Adrenal gland (tissue), 9 donors: ENCODE measurements at regions not wholly inside any gene's neighbourhood (a gene's known extent, or its start where the extent isn't known, plus 50 kb on each side); places are given as distances from the start of the nearest gene placed in this dataset.

Experiments used
- DNase-seq, 7 donors: peaks; one replicate each; pipeline ENCODE4 v3.0.0-alpha.2; 2019 to 2020
- H3K27ac ChIP-seq, 5 donors: fragments of 200-600 bp; sonication (generic) in 4 of 5; 1 replicate in 3 of 5; 2 replicates in 2 of 5; pipeline versions ENCODE4 v1.5.1 to v1.8.0; 2016 to 2020; ENCODE audit warnings: mild to moderate bottlenecking in 1 of 5
- H3K27me3 ChIP-seq: fragments of 200-600 bp; 2 replicates; pipeline ENCODE4 v1.8.0; 2021
- H3K36me3 ChIP-seq, 2 donors: fragments of 200-600 bp; replicated peaks in 1 of 2; 1 replicate in 1 of 2; 2 replicates in 1 of 2; pipeline versions ENCODE4 v1.5.1 to v1.8.0; 2018 to 2022
- H3K4me1 ChIP-seq, 2 donors: fragments of 200-600 bp; replicated peaks in 1 of 2; 1 replicate in 1 of 2; 2 replicates in 1 of 2; pipeline versions ENCODE4 v1.5.1 to v1.8.0; 2018 to 2021
- H3K4me3 ChIP-seq, 4 donors: fragments of 200-600 bp; sonication (generic) in 3 of 4; one replicate each; pipeline ENCODE4 v1.5.1; 2016 to 2018
- H3K9me3 ChIP-seq, 3 donors: fragments of 200-600 bp; sonication (generic) in 1 of 3; replicated peaks in 1 of 3; 1 replicate in 2 of 3; 2 replicates in 1 of 3; pipeline versions ENCODE4 v1.5.1 to v1.8.0; 2016 to 2021
- POLR2A ChIP-seq, 2 donors: fragments of 450-650 bp; IDR thresholded peaks; one replicate each; pipeline ENCODE4 v1.6.1; 2017; ENCODE audit warnings: antibody characterized with exemption in 2 of 2, mild to moderate bottlenecking in 2 of 2, moderate library complexity in 1 of 2
- WGBS, 4 donors: extraction: QIAGEN DNeasy Blood & Tissue Kit in 2 of 4; methylation state at CpG; one replicate each; pipeline versions ENCODE4 v1.1.5 to v1.1.7; 2013 to 2017; 5-methylcytosine and 5-hydroxymethylcytosine counted together
- intact Hi-C, 2 donors: fragments of 100-400 bp; cut with DNase I; formaldehyde crosslinking; loops; one replicate each; pipeline versions ENCODE4 v1.14.1 to v1.15.0; 2022 to 2023
- TF ChIP-seq, protein P1 (sequence below), 6 experiments: fragments of 450-650 bp in 4 of 6; fragments of 200-600 bp in 2 of 6; sonication (generic) in 1 of 6; IDR thresholded peaks; 1 replicate in 5 of 6; 2 replicates in 1 of 6; pipeline versions ENCODE4 v1.5.1 to v1.8.0; 2016 to 2021; ENCODE audit warnings: antibody characterized with exemption in 6 of 6, mild to moderate bottlenecking in 2 of 6, moderate library complexity in 1 of 6
- donor health status: healthy with polysubstance abuse.
- donor health status: Bipolar disorder and iron deficiency.
- donor health status: DM: yes; HTN: yes; CAD: no.
- donor health status: DM: no; HTN: no; CAD: no.
- donor health status: DM: no; HTN: no; CAD: no.

DNA sequence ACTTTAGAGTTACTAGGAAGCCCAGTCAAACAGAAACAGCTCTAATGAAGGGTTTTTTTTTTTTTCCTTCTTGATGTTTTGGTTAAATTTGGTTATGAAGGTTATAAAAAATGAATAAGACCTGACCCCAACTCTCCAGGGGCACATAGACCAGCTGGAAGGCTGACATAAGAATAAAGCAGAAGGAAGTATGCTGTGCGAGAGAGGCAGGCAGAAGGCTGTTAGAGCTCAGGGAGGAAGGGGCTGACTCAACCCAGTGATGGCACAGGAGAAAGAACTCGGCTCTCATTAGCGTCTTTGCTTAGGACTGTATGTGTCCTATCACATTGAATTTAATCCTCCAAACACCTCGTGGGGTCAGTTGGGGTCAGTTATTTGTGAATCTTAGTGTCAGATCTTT is 474.6 kb downstream of the PMP22 start:
- no peak for TF ChIP-seq POLR2A (IDR thresholded peaks at IDR 0.05)
- Histone ChIP-seq H3K36me3 (no peaks in the 10 kb centered on the region), H3K27me3 (peaks cover 8% of the 10 kb centered on the region), H3K4me3 (no peak overlapping the region), H3K27ac (no peak overlapping the region), H3K4me1 (no peaks in the 10 kb centered on the region), H3K9me3 (no peaks in the 10 kb centered on the region)
- intact Hi-C loops, result no loop called here
- 3 to 16% (median 13%) methylated on average over 4 of the region's 4 CpGs for WGBS, 4 donors
- DNase-seq, result no peak

GRCh38 chr17:14784997-14785696 is 480.0 kb downstream of the PMP22 start:
- H3K36me3 ChIP-seq, result no peaks in the 10 kb centered on the region
- no peak overlapping the region for H3K27ac ChIP-seq
- no peak overlapping the region for H3K4me3 ChIP-seq
- TF ChIP-seq POLR2A (IDR thresholded peaks at IDR 0.05), result no peak
- TF ChIP-seq, protein P1, sequence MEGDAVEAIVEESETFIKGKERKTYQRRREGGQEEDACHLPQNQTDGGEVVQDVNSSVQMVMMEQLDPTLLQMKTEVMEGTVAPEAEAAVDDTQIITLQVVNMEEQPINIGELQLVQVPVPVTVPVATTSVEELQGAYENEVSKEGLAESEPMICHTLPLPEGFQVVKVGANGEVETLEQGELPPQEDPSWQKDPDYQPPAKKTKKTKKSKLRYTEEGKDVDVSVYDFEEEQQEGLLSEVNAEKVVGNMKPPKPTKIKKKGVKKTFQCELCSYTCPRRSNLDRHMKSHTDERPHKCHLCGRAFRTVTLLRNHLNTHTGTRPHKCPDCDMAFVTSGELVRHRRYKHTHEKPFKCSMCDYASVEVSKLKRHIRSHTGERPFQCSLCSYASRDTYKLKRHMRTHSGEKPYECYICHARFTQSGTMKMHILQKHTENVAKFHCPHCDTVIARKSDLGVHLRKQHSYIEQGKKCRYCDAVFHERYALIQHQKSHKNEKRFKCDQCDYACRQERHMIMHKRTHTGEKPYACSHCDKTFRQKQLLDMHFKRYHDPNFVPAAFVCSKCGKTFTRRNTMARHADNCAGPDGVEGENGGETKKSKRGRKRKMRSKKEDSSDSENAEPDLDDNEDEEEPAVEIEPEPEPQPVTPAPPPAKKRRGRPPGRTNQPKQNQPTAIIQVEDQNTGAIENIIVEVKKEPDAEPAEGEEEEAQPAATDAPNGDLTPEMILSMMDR (IDR thresholded peaks at IDR 0.05), result no peak
- WGBS, 4 donors, result 78 to 89% (median 86%) methylated on average over 4 to 5 of the region's 5 CpGs
- H3K27me3 ChIP-seq, result peaks cover 3% of the 10 kb centered on the region
- intact Hi-C loops, result no loop called here
- H3K4me1 ChIP-seq, result no peaks in the 10 kb centered on the region
- no peak for DNase-seq
- no peaks in the 10 kb centered on the region for H3K9me3 ChIP-seq

- Histone ChIP-seq H3K9me3 (no peaks in the 10 kb centered on the region), H3K4me3 (no peak overlapping the region), H3K36me3 (no peaks in the 10 kb centered on the region), H3K4me1 (no peaks in the 10 kb centered on the region), H3K27me3 (no peaks in the 10 kb centered on the region), H3K27ac (no peak overlapping the region)
- WGBS, 4 donors, result 56 to 85% (median 75%) methylated on average over 2 of the region's 2 CpGs
- no peak for DNase-seq
- intact Hi-C loops, result no loop called here
- no peak for TF ChIP-seq POLR2A (IDR thresholded peaks at IDR 0.05)
- TF ChIP-seq, protein P1 (IDR thresholded peaks at IDR 0.05), result no peak
These were observed 480.2 kb downstream of the HS3ST3B1 start for GRCh38 chr17:14781123-14781522.

DNA sequence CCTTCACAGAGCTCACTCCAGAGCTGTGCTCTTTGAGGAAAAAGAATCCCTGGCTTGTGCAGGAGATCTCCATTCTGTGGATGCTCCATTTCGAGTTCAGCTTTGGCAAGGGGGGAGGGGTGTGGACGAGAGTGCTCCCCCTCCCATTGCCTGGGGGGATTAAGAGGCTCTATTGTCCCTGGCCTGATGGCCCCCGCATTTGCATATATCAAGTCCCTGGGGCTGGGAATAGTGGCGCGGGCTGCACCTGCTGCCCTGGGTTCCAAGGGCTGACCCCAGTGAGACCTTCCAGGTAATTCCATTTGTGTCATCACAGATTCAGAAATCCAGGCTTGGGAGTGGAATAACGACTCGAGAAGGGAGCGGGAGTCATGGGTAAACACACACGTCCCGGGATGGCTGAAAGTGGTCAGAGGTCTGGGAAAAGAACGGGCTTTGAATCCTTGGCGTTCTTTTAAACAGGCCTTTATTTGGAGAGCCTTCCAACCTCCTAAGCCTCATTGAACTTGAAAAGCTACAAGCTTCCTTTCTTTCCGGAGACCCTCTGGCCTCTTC is 479.3 kb downstream of the HS3ST3B1 start:
- Histone ChIP-seq H3K36me3 (no peaks in the 10 kb centered on the region), H3K4me3 (no peak overlapping the region), H3K27me3 (no peaks in the 10 kb centered on the region), H3K4me1 (no peaks in the 10 kb centered on the region), H3K9me3 (no peaks in the 10 kb centered on the region), H3K27ac (no peak overlapping the region)
- TF ChIP-seq POLR2A (IDR thresholded peaks at IDR 0.05), result no peak
- TF ChIP-seq, protein P1 (IDR thresholded peaks at IDR 0.05), result no peak
- DNase-seq, result no peak
- 58 to 63% (median 60%) methylated on average over 13 of the region's 13 CpGs for WGBS, 4 donors
- intact Hi-C loops, result no loop called here

DNA sequence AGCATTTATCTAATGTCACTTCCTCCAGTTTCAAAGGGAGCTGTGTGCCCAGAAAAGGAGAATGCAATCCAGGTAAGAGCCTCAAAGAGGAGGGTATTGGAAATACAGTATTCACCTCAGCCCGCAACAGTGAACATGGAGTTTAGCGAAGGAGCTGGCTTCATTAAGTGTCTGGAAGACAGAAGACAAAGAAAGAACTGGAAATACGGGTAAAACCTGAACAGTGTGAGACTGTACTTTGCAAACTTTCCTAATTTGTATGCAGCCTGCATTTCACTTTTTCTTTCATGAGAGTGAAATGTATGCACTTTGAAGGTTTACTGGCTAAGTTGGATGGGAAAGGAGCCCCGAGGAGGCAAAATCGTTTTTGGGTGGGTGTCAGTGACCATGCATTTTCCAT is 478.4 kb downstream of the HS3ST3B1 start:
- no peak for TF ChIP-seq POLR2A (IDR thresholded peaks at IDR 0.05)
- TF ChIP-seq, protein P1 (IDR thresholded peaks at IDR 0.05), result no peak
- intact Hi-C loops, result no loop called here
- H3K4me1 ChIP-seq, result no peaks in the 10 kb centered on the region
- H3K36me3 ChIP-seq, result no peaks in the 10 kb centered on the region
- DNase-seq, result no peak
- H3K4me3 ChIP-seq, result no peak overlapping the region
- no peaks in the 10 kb centered on the region for H3K27me3 ChIP-seq
- no peak overlapping the region for H3K27ac ChIP-seq
- 68 to 75% (median 71%) methylated on average over 5 of the region's 5 CpGs for WGBS, 4 donors
- H3K9me3 ChIP-seq, result no peaks in the 10 kb centered on the region
